ENCODE measurements at regions not wholly inside any gene's neighbourhood (a gene's known extent, or its start where the extent isn't known, plus 50 kb on each side); places are given as distances from the start of the nearest gene placed in this dataset.
"Not testable (repeated sequence)": the region's sequence is repeated elsewhere in the genome, so short reads cannot be mapped to it uniquely, and the experiment has no call there.

- POLR2A ChIA-PET = no interaction called here
- no peaks in the 10 kb centered on the region for H3K4me1 ChIP-seq (ENCODE audit: control insufficient read depth, insufficient read depth, low read length)
- TF ChIP-seq BCL6B (tag by site-specific recombination; IDR thresholded peaks at IDR 0.05) = no peak
- no peak for TF ChIP-seq GLIS1 (tag by site-specific recombination; IDR thresholded peaks at IDR 0.05)
- no peak for TF ChIP-seq ZNF621 (tag by site-specific recombination; IDR thresholded peaks at IDR 0.05)
- TF ChIP-seq ZNF768 (tag by site-specific recombination; IDR thresholded peaks at IDR 0.05) = no peak
- peak; percentile 29 for TF ChIP-seq ZNF654 (tag by site-specific recombination; IDR thresholded peaks at IDR 0.05; ENCODE audit: low read depth)
- H3K36me3 ChIP-seq (ENCODE audit: control insufficient read depth in 2 of 2, insufficient read depth in 1 of 2, low read length in 2 of 2) = no peaks in the 10 kb centered on the region
- CTCF ChIA-PET = interaction anchor here (0.9 to 1.7 kb wide), 4 partner anchors 8 to 223 kb away, joined by 3 to 11 read pairs (median 4); no protein-coding TSS in a partner anchor
- no peaks in the 10 kb centered on the region for H3K9me3 ChIP-seq (ENCODE audit: control insufficient read depth, insufficient read depth, low read depth, low read length)
- no peak overlapping the region for H3K4me3 ChIP-seq (ENCODE audit: low read depth, low read length)
- no peak overlapping the region for H3K27ac ChIP-seq (ENCODE audit: extremely low read depth, low read depth, low read length)
Measured at GRCh38 chr15:23866832-23867231, 179.7 kb upstream of the NDN start.

- ChIA-PET POLR2A (no interaction called here), CTCF (no interaction called here)
- TF ChIP-seq PRDM2 (tag by site-specific recombination; IDR thresholded peaks at IDR 0.05; ENCODE audit: borderline replicate concordance) = no peak
- no peak for TF ChIP-seq ZNF600 (tag by site-specific recombination; IDR thresholded peaks at IDR 0.05)
- no peak for TF ChIP-seq ZIC2 (tag by site-specific recombination; IDR thresholded peaks at IDR 0.05)
- TF ChIP-seq PATZ1 (tag by site-specific recombination; IDR thresholded peaks at IDR 0.05) = no peak
- no peak for TF ChIP-seq SP3 (tag by site-specific recombination; IDR thresholded peaks at IDR 0.05)
- H3K4me3 ChIP-seq (ENCODE audit: low read depth, low read length) = no peak overlapping the region
- no peaks in the 10 kb centered on the region for H3K4me1 ChIP-seq (ENCODE audit: control insufficient read depth, insufficient read depth, low read length)
- H3K27ac ChIP-seq (ENCODE audit: extremely low read depth, low read depth, low read length) = no peak overlapping the region
- no peaks in the 10 kb centered on the region for H3K36me3 ChIP-seq (ENCODE audit: control insufficient read depth in 2 of 2, insufficient read depth in 1 of 2, low read length in 2 of 2)
- H3K9me3 ChIP-seq (ENCODE audit: control insufficient read depth, insufficient read depth, low read depth, low read length) = no peaks in the 10 kb centered on the region
Measured at GRCh38 chr15:23869396-23869795, 182.3 kb upstream of the NDN start.

- ChIA-PET POLR2A (interaction anchor here (0.7 kb wide), 1 partner anchor 17 kb away, joined by 5 read pairs; no protein-coding TSS in a partner anchor), CTCF (interaction anchor here (1.1 to 1.5 kb wide), 2 partner anchors 16 to 229 kb away, joined by 3 to 5 read pairs; no protein-coding TSS in a partner anchor)
- H3K27ac ChIP-seq (ENCODE audit: extremely low read depth, low read depth, low read length); H3K9me3 ChIP-seq (ENCODE audit: control insufficient read depth, insufficient read depth, low read depth, low read length); H3K36me3 ChIP-seq (ENCODE audit: control insufficient read depth in 2 of 2, insufficient read depth in 1 of 2, low read length in 2 of 2); H3K4me1 ChIP-seq (ENCODE audit: control insufficient read depth, insufficient read depth, low read length); H3K4me3 ChIP-seq (ENCODE audit: low read depth, low read length): not testable (repeated sequence)
Measured at GRCh38 chr15:23873613-23874012, 186.5 kb upstream of the NDN start.

Data from HEK293 (cell line).